GM18870 (cell line): ENCODE measurements at regions not wholly inside any gene's neighbourhood (a gene's known extent, or its start where the extent isn't known, plus 50 kb on each side); places are given as distances from the start of the nearest gene placed in this dataset.

Source experiments
- ATAC-seq: cut with Tn5 transposase; IDR thresholded peaks from one replicate; pipeline ENCODE4 v1.9.1; 2021; ENCODE audit warnings: moderate library complexity; ENCODE audit not compliant: unreplicated experiment

DNA sequence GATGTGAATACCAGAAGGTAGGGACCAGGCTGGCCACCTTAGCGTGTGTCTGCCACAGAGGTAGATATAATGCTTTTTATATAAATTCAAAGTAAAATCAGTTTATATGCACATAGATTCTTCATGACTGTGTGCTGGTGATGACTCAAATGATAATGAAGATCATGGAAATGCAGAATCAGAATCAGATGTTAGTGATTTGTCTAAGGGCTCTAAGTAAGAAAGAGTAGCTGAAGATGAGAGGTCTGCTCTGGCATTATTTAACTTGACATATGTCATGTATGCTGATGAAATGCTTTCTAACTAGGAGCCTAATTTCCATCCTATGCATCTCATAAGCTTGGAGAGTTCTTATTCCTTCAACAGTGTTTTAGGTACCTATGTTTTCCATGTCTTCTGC, 50.3 kb upstream of the DPH6 start:
- no peak for ATAC-seq

DNA sequence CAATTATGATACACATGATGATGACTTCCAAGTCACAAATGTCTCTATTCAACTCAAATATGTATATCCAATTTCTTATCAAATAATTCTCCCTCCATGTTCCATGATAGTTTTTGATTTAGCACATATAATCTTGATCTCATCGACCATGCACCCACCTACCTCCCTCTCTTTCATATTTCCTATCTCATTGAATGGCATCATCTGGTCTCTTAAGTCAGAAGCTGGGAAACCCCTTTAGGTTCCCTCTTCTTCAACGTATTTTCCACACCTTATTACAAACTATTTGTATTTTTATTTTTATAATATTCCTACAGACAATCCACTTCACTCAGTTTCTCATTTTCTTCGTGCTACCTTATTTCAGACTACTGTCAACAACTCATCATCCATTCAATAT, 56.9 kb upstream of the DPH6 start:
- ATAC-seq: peak; percentile 6

DNA sequence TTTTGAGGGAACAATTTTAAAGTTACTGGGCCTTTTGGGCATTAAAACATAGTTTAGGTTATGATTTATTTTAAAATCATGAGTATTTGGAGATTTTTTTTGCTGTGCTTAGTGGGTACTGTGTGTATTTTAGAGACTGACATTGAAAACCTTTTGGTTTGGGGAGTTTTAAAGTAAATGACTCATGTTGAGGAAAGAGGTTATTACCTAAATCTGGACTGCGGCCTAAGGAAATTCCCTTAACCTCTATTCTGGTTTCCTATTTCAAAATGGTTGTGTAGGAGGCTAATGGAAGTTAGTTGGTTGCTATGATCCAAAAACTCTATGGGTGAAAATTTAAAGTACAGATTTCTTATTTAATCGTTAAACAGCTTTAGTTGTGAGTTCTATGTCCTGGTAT, 57.3 kb upstream of the DPH6 start:
- peak; percentile 82 for ATAC-seq

DNA sequence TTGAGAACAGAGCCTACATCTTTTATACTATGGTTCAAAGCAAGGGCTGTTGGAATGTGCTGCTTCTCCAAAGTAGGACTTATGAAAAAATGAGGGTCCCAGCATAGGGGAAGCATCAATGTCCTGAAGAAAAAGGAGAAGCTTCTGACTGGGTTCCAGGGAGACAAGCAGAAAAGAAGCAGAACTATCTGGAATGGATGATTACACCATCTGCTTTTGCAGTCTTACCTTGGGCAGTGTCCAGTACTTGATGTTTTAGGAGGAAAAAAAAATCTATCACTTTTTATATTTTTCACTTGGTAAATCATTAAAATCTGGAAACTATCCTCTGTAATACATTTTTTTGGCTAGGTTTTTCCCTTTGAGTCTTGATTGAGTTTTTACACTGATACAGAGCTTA, 57.9 kb upstream of the DPH6 start:
- no peak for ATAC-seq

DNA sequence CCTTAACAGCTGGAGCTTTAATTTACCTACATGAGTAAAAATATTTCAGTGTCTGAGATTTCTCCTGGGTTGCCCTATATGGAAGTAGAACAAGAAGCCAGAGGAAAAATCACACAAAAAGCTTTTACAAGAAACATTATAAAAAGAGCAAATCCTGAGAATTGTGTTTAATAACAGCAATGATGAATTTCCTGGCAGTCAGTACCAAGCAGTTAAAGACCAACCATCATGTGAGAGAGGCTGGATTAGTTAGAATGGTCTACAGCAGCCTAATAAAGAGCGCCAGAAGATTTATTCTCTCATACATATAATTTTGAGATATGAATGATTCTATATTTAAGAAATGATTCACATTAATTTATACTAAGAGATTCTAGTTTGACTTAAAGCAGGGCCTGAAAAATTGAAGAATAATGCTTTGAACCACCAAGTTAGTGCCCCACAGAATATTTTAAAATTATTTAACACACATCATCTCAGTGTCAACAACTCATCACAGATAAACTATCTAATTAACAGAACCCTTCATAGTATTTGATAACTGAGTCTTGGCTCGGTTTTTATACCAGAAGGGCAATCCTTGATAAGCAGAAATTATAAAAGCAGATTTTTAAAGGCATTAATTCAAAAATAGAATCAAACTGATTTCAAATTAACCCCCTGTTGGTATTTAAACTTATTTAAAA, 59.9 kb upstream of the DPH6 start:
- no peak for ATAC-seq

DNA sequence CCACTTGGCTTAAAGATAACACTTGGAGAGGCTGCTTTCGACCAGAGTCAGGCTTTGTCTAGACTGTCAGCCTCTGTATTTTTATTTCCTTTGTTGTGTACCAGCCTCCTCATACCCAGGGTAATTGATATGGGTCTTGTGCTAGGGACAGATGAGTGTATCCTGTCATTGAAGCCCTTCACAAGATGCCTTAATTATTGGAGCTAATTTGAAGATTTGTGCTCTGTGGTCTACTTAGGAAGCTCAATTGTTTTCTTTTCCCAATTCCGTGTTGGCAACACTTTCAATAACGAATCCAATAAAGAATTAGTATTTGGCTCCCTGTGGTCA, 60.5 kb upstream of the DPH6 start:
- no peak for ATAC-seq

DNA sequence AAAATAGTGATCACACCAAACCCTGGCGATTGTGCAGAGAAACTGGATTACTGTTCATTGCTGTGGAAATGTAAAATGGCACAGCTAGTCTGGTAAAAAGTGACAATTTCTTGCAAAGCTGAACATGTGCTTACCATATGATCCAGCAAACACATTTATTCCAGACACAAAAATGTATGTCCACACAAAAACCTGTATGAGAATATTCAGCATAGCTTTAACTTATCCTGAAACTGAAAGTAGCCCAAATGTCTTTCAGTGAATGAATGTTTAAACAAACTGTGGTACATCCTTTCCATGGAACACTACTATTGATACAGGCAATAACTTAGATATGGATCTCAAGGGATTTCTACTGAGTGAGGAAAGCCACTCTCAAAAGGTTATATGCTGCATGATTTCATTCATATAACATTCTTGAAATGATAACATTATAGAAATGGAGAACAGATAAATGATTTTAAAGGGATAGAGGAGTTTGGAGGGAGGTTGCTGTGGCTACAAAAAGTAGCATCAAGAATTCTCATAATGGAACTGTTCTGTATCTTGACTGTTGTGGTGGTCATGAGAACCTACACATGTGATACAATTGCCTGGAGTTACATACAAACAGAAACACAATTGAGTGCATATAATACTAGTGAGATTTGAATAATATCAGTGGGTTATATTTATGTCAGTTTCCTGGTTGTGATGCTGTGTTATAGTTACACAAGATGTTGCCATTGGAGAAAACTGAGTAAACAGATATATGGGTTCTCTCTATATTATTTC, 70.7 kb upstream of the DPH6 start:
- peak; percentile 54 for ATAC-seq

DNA sequence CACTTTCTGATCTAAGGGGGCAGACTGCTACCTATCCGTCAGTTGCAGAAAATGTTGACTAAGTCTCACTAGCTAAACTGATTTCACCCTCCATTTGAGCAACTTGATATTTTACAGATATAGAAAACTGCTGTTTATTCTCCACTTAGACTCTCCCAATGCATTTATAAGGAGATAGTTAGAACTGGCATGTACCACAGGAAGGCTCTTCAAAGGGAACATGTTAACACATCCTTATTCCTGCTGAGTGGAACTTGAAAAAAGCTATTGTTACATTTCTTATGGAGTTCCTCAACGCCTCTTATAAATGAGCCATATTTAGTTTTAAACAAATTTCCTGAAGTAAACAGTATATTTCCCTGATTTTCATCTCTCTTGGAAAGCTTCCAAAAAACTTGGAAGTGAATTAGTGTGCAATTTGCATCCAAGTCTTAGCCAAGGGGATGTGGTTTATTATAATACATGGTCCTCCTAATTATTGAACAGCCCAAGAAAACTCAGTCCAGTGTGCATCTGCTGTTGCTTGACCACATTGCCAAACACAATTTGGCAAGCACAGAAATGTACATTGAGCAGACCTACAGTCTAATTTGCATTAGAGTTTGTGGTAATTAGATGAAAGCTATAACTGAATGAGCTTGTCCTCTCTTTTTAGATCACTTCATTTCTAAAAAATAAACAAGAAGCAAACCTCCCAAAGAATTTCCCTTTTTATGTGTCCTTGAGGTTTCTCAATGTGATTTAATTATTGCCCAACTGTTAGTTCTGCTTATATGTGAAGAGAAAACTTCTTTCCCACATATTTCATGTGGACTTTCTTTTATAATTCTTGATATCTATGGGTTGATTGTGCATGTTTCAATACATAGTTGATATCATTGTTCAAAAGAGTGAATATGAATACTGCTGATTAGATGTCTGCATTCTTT, 72.6 kb upstream of the DPH6 start:
- ATAC-seq: no peak

DNA sequence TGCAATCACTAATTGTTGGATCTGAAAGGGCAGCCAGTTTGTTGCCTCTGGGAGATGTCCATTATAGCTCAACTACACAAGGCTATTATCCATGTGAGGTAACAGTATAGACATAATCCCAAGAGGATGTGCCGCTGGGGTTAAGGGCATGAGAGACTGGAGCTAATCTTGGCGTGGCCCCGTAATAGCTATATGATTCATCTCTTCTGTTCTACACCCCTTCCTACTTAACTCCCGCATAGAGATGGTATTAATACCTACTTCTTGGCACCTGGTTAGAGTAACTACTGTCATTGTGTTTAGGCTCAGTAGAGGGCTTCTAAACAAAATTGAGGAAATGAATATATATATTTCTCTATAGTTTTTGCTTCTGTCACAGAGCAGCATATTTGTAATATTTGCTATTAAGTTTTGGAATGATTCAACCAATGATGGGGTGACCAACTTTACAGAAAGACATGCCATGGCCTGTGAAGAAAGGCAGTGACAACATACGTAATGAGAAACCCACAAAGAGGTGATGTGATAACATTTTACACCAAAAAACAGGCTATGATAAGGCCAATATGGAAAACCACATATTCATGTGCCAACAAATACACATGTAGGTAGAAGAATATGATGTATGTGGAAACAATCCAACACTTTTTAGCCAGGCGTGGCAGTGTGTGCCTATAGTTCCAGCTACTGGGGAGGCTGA, 76.8 kb upstream of the DPH6 start:
- no peak for ATAC-seq

DNA sequence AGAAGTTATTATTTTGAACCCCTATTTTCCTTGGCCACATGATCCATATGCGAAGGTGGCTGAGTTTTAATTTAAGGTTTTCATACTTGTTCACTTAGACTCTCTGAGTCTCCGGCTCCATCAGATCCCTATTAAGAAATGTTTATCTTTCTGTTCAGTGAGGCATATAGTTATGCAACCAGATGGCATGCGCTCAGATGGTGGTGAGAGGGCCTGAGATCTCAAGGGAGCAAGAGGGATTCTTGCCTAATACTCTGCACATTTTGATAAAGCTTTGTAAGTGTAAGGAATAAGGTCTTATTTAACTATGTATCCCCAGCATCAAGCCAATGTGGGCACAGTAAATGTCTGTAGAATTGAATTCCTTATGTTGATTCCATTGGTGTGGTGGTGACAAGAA, 78.9 kb upstream of the DPH6 start:
- no peak for ATAC-seq

DNA sequence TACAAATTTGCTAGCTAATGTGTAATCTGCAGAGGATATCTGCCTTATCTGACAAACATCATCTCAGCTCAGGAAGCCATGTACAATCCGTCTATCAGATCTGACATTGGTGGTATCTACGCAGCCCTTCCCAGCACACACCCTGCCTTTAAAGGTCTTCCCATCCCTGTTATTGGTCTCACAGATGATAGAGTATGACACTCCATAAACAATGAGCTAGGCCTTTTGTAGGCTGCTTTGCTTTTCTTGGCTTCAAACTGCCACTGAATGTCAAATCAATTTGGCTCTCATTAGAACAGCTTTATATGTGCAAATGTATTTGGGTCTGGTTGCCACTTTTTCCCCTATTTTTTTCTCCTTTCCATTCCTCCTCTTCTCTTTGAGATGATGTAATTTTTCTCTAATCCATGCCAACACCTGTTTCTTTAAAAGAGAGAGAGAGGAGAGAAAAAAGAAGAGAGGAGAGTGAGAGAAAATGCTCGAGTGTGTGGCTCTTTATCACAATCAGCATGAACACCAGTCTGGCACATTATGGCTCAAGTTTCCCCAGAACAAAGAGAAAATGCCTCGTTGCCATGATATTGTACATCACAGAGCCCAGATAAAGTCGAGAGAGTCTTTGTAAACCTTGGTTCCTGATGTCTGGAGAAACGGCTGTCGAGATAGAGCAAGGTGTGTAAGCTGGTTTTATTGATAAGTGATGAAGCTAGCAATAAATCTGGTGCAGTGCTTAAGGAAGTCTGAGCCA, 80.8 kb upstream of the DPH6 start:
- no peak for ATAC-seq

DNA sequence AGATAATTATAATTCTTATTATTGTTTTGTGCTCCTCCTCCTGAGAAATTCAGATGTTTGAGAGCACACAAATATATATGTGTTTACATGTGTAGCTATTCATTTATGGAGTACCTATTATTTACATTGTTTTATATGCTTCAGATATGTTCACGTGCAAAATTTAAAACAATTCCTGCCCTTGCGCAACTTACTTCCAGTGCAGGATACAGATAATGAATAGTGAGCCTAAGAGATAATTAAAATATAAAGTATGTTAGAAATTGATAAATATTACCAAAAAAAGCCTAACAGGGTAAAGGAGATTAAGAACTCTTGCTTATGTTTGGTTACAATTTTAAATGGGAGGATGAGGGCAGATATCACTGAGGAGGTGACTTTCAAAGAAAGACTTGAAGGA, 81.7 kb upstream of the DPH6 start:
- ATAC-seq: no peak

DNA sequence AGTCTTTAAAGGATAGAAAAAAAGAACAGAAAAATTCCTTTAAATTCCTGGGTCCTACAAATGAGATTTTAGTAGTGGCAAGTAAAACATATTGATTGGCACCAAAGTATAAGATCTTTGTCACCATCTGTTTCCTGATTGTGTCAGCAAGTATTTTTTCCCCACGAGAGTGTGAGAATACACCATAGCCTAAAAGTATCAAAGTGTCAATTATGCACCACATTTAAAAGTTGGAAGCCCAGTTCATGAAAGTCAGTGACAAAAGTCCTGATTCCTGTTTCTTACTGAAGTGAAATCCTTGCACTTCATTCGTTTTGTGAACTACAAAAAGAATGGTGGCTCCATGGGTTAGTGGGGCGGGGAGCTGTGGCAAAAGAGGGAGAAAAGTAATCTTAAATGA, 83.8 kb upstream of the DPH6 start:
- no peak for ATAC-seq

DNA sequence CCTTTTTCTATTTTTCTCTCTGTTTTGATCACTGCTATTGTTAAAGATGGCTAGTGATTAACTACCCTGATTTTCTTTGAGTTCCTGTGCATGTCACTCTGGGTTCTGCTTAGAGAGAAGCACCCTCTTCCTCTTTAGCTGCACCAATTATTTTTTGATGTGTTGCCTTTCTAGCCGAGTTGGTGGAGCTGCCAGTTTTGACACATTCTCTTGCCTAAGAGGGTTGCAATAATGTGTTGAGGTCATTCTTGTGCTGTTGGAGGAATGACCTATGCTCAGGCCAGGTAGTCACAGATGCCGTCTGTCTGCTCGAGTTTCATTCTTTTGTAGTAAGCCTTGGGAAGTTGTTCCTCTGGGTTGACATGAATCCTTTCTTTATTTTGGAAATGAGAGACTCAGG, 84.6 kb upstream of the DPH6 start:
- no peak for ATAC-seq

DNA sequence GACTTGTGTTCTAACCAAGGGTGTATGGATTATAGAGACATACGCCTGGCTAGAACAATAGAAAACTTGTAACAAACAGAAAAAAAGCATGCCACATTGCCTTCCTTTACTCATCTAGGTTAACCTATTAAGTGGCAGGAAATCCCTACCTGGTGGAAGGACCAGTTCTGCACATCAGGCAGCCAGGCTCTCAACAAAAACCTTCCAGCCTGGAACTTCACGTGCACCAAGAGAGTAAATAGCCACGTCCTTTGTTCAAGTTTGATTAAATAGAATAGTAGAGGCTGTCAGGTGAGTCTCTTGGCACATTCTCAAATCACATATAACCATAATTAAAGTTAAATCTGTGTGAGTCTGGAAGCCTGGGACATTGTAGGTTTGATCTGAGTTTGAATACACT, 85.0 kb upstream of the DPH6 start:
- ATAC-seq: no peak

DNA sequence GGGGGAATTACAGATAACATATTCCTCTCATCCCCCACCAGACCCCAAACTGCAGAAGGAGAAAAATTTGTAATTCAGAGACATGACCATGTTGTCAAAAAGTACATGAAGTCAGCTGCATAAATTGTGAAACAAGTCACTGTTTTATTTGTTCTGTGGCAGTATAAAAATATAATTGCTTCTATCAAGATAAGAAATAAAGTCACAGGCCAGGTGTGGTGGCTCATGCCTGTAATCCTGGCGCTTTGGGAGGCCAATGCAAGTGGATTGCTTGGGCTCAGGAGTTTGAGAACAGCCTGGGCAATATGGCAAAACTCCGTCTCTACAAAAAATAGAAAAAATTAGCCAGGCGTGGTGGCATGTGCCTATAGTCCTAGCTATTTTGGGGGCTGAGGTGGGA, 87.7 kb upstream of the DPH6 start:
- no peak for ATAC-seq

DNA sequence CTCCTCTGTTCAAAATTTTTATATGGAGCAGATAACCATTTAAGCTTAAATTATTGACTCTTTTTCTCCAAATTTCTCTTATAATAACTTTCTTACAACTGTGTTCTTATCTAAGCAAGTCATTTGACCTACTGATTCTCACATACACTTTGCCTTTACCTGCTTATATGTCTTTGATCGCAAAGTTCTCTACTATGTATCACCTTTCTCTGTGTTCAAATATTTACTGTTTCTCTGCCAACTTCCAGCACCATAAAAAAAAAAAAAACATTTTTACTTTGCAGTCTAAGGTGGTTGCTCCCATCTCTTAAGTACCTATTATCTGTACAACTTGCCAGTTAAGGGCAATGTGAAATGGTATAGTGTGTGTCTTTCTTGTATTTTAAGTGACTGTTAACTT, 100.8 kb upstream of the DPH6 start:
- no peak for ATAC-seq

DNA sequence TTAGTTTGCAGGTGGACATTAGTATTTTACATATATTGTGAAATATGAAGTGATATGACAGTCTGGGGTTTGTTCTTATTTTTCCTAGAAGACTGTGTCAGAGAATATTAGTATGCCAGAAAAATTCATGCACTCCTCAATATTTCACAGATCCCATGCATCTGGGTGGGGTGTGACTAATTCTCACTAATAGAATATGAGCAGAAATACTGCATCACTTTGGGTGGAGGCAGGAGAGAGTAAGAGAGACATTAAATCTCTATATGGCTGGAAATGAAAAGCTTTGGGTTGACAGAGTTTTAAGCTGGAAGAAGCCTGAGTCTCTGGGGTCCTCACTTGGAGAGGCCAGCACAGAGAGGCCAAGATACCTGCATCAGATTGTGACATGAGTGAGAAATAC, 101.3 kb upstream of the DPH6 start:
- no peak for ATAC-seq

DNA sequence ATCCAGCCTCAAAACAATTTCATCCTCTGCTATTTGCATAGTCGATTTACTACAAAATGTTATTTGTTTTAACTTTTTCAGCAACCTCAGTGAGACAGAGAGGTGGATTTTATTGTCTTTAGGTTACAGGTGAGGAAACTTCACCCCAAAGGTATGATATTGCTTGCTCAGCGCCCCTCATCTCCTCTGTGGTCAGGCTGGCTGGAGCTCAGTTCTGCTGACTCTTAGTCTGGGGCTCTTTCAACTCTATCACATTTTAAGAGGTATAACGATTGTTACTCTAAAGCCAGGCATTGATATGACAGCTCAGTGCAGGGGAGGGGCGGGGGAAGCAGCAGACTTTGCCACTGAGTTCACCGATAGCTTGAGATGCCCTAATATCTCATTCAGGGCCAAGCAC, 103.0 kb upstream of the DPH6 start:
- no peak for ATAC-seq

DNA sequence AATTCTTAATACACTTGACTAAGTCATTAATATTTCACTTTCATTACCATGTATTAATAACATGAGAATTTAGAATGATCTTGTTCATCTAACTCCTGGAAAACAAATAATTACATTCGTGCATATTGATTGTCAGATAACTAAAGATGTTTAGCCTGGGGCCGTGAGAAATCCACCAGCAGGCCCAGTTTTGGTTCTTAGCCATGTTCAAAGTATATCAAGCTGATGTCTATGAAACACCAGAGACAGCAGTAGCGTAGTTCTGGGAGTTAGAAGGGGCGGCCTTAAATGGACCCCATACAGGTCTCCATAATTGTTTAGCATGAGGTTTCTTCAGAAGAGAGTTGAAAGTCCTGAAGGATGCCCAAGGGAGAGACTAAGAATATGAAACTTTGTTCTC, 103.6 kb upstream of the DPH6 start:
- no peak for ATAC-seq

DNA sequence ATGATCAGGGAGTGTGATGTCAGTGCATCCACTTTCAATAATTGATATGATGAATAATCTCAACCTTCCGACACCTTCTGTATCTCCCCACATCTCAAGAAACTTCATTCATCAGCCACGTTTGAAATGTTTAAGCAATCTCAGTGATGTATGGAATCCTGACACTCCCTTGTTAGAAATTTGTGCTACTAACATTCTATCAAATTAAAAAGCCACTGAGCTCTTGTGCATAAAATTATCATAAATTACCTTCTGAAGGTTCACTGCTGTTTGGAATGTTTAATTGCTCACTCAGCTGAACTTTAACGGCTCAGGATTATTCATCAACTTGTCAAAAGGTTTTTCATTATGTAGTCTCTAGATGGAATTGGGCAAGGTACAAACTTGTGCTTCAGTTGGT, 108.4 kb upstream of the DPH6 start:
- no peak for ATAC-seq
